SK-MEL-5 (cell line): ENCODE measurements at regions not wholly inside any gene's neighbourhood (a gene's known extent, or its start where the extent isn't known, plus 50 kb on each side); places are given as distances from the start of the nearest gene placed in this dataset.
"Not testable (repeated sequence)": the region's sequence is repeated elsewhere in the genome, so short reads cannot be mapped to it uniquely, and the experiment has no call there.

Experiments used
- DNase-seq: peaks from one replicate; pipeline ENCODE4 v3.0.0-alpha.2; 2016; ENCODE audit warnings: low read depth, low spot score
- in situ Hi-C: cut with HindIII; loops from 2 replicates; pipeline ENCODE4 v1.10.0; 2016; ENCODE audit warnings: low sequenced_read_pairs, high pct_unique_total_duplicates, low pct_unique_long_range_greater_than_20kb

GRCh38 chr2:90047776-90048175 lies 1356.3 kb downstream of the RPIA start:
- DNase-seq, in situ Hi-C loops: not testable (repeated sequence)

GRCh38 chr2:90052113-90052631 lies 1360.7 kb downstream of the RPIA start:
- in situ Hi-C loops, DNase-seq: not testable (repeated sequence)

- in situ Hi-C loops = no loop called here
- DNase-seq = no peak
Observed at GRCh38 chr2:90069290-90069894, 1377.9 kb downstream of the RPIA start.

- DNase-seq = no peak
- in situ Hi-C loops = no loop called here
Observed at GRCh38 chr2:90076311-90076710, 1384.8 kb downstream of the RPIA start.

- in situ Hi-C loops = no loop called here
- DNase-seq = no peak
Observed at GRCh38 chr2:90077948-90078347, 1386.5 kb downstream of the RPIA start.

GRCh38 chr2:90079374-90079773 lies 1387.9 kb downstream of the RPIA start:
- in situ Hi-C loops = no loop called here
- no peak for DNase-seq

GRCh38 chr2:90087792-90088191 lies 1396.3 kb downstream of the RPIA start:
- DNase-seq, in situ Hi-C loops: not testable (repeated sequence)

- DNase-seq, in situ Hi-C loops: not testable (repeated sequence)
Observed at GRCh38 chr2:90093571-90094270, 1402.2 kb downstream of the RPIA start.

GRCh38 chr2:90097617-90098016 lies 1406.1 kb downstream of the RPIA start:
- in situ Hi-C loops, DNase-seq: not testable (repeated sequence)

GRCh38 chr2:90105142-90105541 lies 1413.7 kb downstream of the RPIA start:
- DNase-seq, in situ Hi-C loops: not testable (repeated sequence)

GRCh38 chr2:90123409-90123808 lies 1431.9 kb downstream of the RPIA start:
- in situ Hi-C loops, DNase-seq: not testable (repeated sequence)

GRCh38 chr2:90139046-90139445 lies 1447.6 kb downstream of the RPIA start:
- in situ Hi-C loops, DNase-seq: not testable (repeated sequence)

GRCh38 chr2:90141558-90141957 lies 1450.1 kb downstream of the RPIA start:
- in situ Hi-C loops, DNase-seq: not testable (repeated sequence)

GRCh38 chr2:90151805-90152204 lies 1460.3 kb downstream of the RPIA start:
- DNase-seq, in situ Hi-C loops: not testable (repeated sequence)

GRCh38 chr2:90170978-90171377 lies 1479.5 kb downstream of the RPIA start:
- in situ Hi-C loops, DNase-seq: not testable (repeated sequence)

- DNase-seq, in situ Hi-C loops: not testable (repeated sequence)
Observed at GRCh38 chr2:90173081-90173480, 1481.6 kb downstream of the RPIA start.

GRCh38 chr2:90179591-90179990 lies 1488.1 kb downstream of the RPIA start:
- in situ Hi-C loops, DNase-seq: not testable (repeated sequence)

GRCh38 chr2:90207454-90208058 lies 1516.1 kb downstream of the RPIA start:
- no peak for DNase-seq
- in situ Hi-C loops = no loop called here
